K562 (cell line): ENCODE measurements at regions not wholly inside any gene's neighbourhood (a gene's known extent, or its start where the extent isn't known, plus 50 kb on each side); places are given as distances from the start of the nearest gene placed in this dataset.

Experiments used
- ATAC-seq: fragments of 200-7000 bp; cut with Tn5 transposase; 3 replicates; pipeline ENCODE4 v1.9.1; 2020; ENCODE audit warnings: moderate library complexity
- BruUV-seq: library from RNA; stranded (reverse); fragments of 400-500 nt; replicated peaks from 2 replicates; lab custom pipeline; 2021; lab: Mats Ljungman, UMichigan
- CTCF ChIA-PET: fragments of 300-600 bp; formaldehyde crosslinking; extraction: SDS; loops from one replicate; lab custom pipeline; 2021; ENCODE audit warnings: low intra/inter-chr PET ratio; lab: Yijun Ruan, JAX
- POLR2A ChIA-PET: fragments of 300-600, 350-650 bp; sonication (Branson Sonifier 250); formaldehyde crosslinking; extraction: SDS; loops from one replicate; lab custom pipeline; 2021; ENCODE audit warnings: antibody characterized with exemption, inconsistent platforms; lab: Yijun Ruan, JAX
- DNase-seq, 4 experiments: peaks; one replicate each; pipeline versions ENCODE4 v3.0.0 to v3.0.0-alpha.2; 2011 to 2018; ENCODE audit warnings: low spot score in 3 of 4, mixed read lengths in 3 of 4; ENCODE audit errors: extremely low read depth in 1 of 4
- FAIRE-seq: peaks from 2 replicates; lab custom pipeline; 2011; peaks lifted over from hg19 to GRCh38; lab: Jason Lieb, UNC
- H2AFZ ChIP-seq: 2 replicates; pipeline ENCODE4 v1.6.0; 2011; ENCODE audit warnings: low read depth, low read length, control low read depth, inconsistent platforms
- H3K27ac ChIP-seq: fragments of 200-600 bp; 3 replicates; pipeline ENCODE4 v1.8.0; 2011; ENCODE audit warnings: low read depth, mild to moderate bottlenecking, control low read depth, inconsistent platforms, low read length, moderate library complexity, mixed read lengths; ENCODE audit errors: extremely low read depth
- H3K27me3 ChIP-seq, 2 experiments: fragments of 300-600 bp in 1 of 2; 2 replicates in 1 of 2; 3 replicates in 1 of 2; pipeline versions ENCODE4 v1.6.0 to v1.8.0; 2011; ENCODE audit warnings: inconsistent platforms in 2 of 2, low read length in 2 of 2, mild to moderate bottlenecking in 1 of 2, mixed read lengths in 1 of 2, moderate library complexity in 1 of 2; ENCODE audit not compliant: control insufficient read depth in 2 of 2, insufficient read depth in 2 of 2
- H3K36me3 ChIP-seq: fragments of 300-600 bp; 3 replicates; pipeline ENCODE4 v1.8.0; 2011; ENCODE audit warnings: mild to moderate bottlenecking, low read length, inconsistent platforms; ENCODE audit not compliant: control insufficient read depth, insufficient read depth
- H3K4me1 ChIP-seq, 2 experiments: fragments of 200-600 bp in 1 of 2; replicated peaks in 1 of 2; 2 replicates in 1 of 2; 3 replicates in 1 of 2; pipeline versions ENCODE4 v1.5.1 to v1.8.0; 2011; ENCODE audit warnings: inconsistent platforms in 2 of 2, low read length in 2 of 2, mild to moderate bottlenecking in 1 of 2, mixed read lengths in 1 of 2, moderate library complexity in 1 of 2; ENCODE audit not compliant: control insufficient read depth in 2 of 2, insufficient read depth in 2 of 2
- H3K4me2 ChIP-seq: 2 replicates; pipeline ENCODE4 v1.6.1; 2011; ENCODE audit warnings: low read length, control low read depth, inconsistent platforms, mixed read lengths; ENCODE audit not compliant: insufficient read depth
- H3K4me3 ChIP-seq: fragments of 200-600 bp; sonication (generic), shearing (Covaris generic); 2 replicates; pipeline ENCODE4 v1.5.1; 2016; ENCODE audit warnings: control low read depth, inconsistent platforms
- H3K79me2 ChIP-seq: fragments of 200-600 bp; 3 replicates; pipeline ENCODE4 v1.8.0; 2011; ENCODE audit warnings: low read length, inconsistent platforms; ENCODE audit not compliant: control insufficient read depth, insufficient read depth
- H3K9ac ChIP-seq, 2 experiments: 2 replicates each; pipeline versions ENCODE4 v1.6.0 to v1.6.1; 2011; ENCODE audit warnings: low read depth in 2 of 2, low read length in 2 of 2, control low read depth in 1 of 2, inconsistent platforms in 1 of 2, mild to moderate bottlenecking in 1 of 2, mixed read lengths in 1 of 2; ENCODE audit not compliant: insufficient read depth in 1 of 2
- H3K9me1 ChIP-seq: one replicate; pipeline ENCODE4 v1.6.0; 2011; ENCODE audit warnings: inconsistent platforms, mild to moderate bottlenecking, low read length, moderate library complexity; ENCODE audit not compliant: control insufficient read depth, insufficient read depth
- H3K9me3 ChIP-seq: replicated peaks from 2 replicates; pipeline ENCODE4 v1.5.1; 2011; ENCODE audit warnings: low read depth, low read length, inconsistent platforms; ENCODE audit not compliant: control insufficient read depth, insufficient read depth
- H4K20me1 ChIP-seq: replicated peaks from 2 replicates; pipeline ENCODE4 v1.6.1; 2011; ENCODE audit warnings: low read length, inconsistent platforms, mixed read lengths; ENCODE audit not compliant: control insufficient read depth, insufficient read depth
- AFF1 ChIP-seq, 2 experiments: fragments of 450-650 bp; IDR thresholded peaks; 2 replicates each; pipeline ENCODE4 v1.6.1; 2018; ENCODE audit warnings: mild to moderate bottlenecking in 2 of 2, low read depth in 1 of 2; ENCODE audit not compliant: partially characterized antibody in 2 of 2
- ASH1L ChIP-seq: fragments of 450-650 bp; IDR thresholded peaks from 2 replicates; pipeline ENCODE4 v1.6.1; 2018; ENCODE audit warnings: borderline replicate concordance, mild to moderate bottlenecking, low read depth; ENCODE audit not compliant: partially characterized antibody
- BCL6 ChIP-seq: fragments of 250-450 bp; sonication (Bioruptor Pico); IDR thresholded peaks from 2 replicates; pipeline ENCODE4 v1.4.0; 2020
- BRD4 ChIP-seq: fragments of 200-600 bp; sonication (generic); IDR thresholded peaks from 2 replicates; pipeline ENCODE4 v1.6.1; 2017; ENCODE audit warnings: inconsistent platforms
- C11orf30 ChIP-seq: fragments of 450-650 bp; IDR thresholded peaks from 2 replicates; pipeline ENCODE4 v1.6.1; 2016; ENCODE audit warnings: low read depth, mild to moderate bottlenecking
- FOXJ2 ChIP-seq: fragments of 200-800 bp; sonication (Bioruptor generic); IDR thresholded peaks from 2 replicates; pipeline ENCODE4 v1.6.1; 2016; ENCODE audit warnings: missing genetic modification characterization, missing compliant biosample characterization
- HDAC1 ChIP-seq, 2 experiments: fragments of 450-650 bp; IDR thresholded peaks; 2 replicates each; pipeline ENCODE4 v1.6.1; 2016 to 2017; ENCODE audit warnings: inconsistent platforms in 1 of 2, mild to moderate bottlenecking in 1 of 2, moderate library complexity in 1 of 2
- NFE2 ChIP-seq: IDR thresholded peaks from 2 replicates; pipeline ENCODE4 v1.6.1; 2014; ENCODE audit warnings: antibody characterized with exemption, low read depth
- POLR2AphosphoS5 ChIP-seq: IDR thresholded peaks from 2 replicates; pipeline ENCODE4 v1.6.1; 2011; ENCODE audit warnings: mild to moderate bottlenecking, low read depth, low read length, moderate library complexity; ENCODE audit not compliant: control insufficient read depth, insufficient read depth
- POLR3G ChIP-seq: IDR thresholded peaks from 2 replicates; pipeline ENCODE4 v1.6.1; 2011; ENCODE audit not compliant: insufficient read length, insufficient replicate concordance; ENCODE audit errors: extremely low read depth
- SIRT6 ChIP-seq: IDR thresholded peaks from one replicate; pipeline ENCODE4 v1.6.1; 2012; ENCODE audit warnings: low read depth, mild to moderate bottlenecking, control low read depth, inconsistent platforms, low read length, moderate library complexity
- TAL1 ChIP-seq: fragments of 450-650 bp; IDR thresholded peaks from 2 replicates; pipeline ENCODE4 v1.6.1; 2016; ENCODE audit warnings: mild to moderate bottlenecking
- TBL1XR1 ChIP-seq, 2 experiments: IDR thresholded peaks; 2 replicates each; pipeline ENCODE4 v1.6.1; 2012; ENCODE audit warnings: improper control_type of control experiment in 2 of 2, low read length in 2 of 2, mild to moderate bottlenecking in 1 of 2
- ZBTB8A ChIP-seq: fragments of 450-650 bp; IDR thresholded peaks from 2 replicates; pipeline ENCODE4 v1.6.1; 2018; ENCODE audit warnings: mild to moderate bottlenecking, moderate library complexity; ENCODE audit not compliant: partially characterized antibody
- ZNF282 ChIP-seq: sonication (generic); formaldehyde crosslinking; IDR thresholded peaks from 2 replicates; pipeline ENCODE4 v1.8.1; 2023; ENCODE audit warnings: missing genetic modification reagents
- ZNF444 ChIP-seq: fragments of 250-450 bp; sonication (Bioruptor Pico); IDR thresholded peaks from 2 replicates; pipeline ENCODE4 v1.4.0; 2020; ENCODE audit warnings: mild to moderate bottlenecking, moderate library complexity
- ZNF79 ChIP-seq: fragments of 250-450 bp; sonication (Bioruptor Pico); IDR thresholded peaks from 2 replicates; pipeline ENCODE4 v1.4.0; 2020; ENCODE audit warnings: low read depth, mild to moderate bottlenecking, moderate library complexity
- WGBS: fragments of 100-300 bp; shearing (Covaris generic); methylation state at CpG from one replicate; pipeline ENCODE4 v1.1.6; 2016; ENCODE audit warnings: low coverage, mixed read lengths; ENCODE audit not compliant: insufficient coverage; ENCODE audit errors: missing lambda C conversion rate; 5-methylcytosine and 5-hydroxymethylcytosine counted together
- in situ Hi-C: fragments of 300-500 bp; cut with MboI; formaldehyde crosslinking; loops from 4 replicates; pipeline ENCODE4 v1.15.0; 2018; ENCODE audit warnings: inconsistent platforms, mixed read lengths
- intact Hi-C: fragments of 100-400 bp; cut with micrococcal nuclease; formaldehyde crosslinking; loops from 2 replicates; pipeline ENCODE4 v1.14.2; 2022
- TF ChIP-seq, protein P1 (sequence below), 2 experiments: IDR thresholded peaks; 2 replicates each; pipeline ENCODE4 v1.6.1; 2011; ENCODE audit warnings: borderline replicate concordance in 1 of 2, control low read depth in 1 of 2, low read depth in 1 of 2, low read length in 1 of 2, mild to moderate bottlenecking in 1 of 2, mixed read lengths in 1 of 2, moderate library complexity in 1 of 2; ENCODE audit not compliant: insufficient read depth in 1 of 2, insufficient read length in 1 of 2, poor library complexity in 1 of 2, severe bottlenecking in 1 of 2; ENCODE audit errors: extremely low read depth in 1 of 2
- TF ChIP-seq, protein P2 (sequence below): IDR thresholded peaks from 3 replicates; pipeline ENCODE4 v1.6.1; 2011; ENCODE audit warnings: borderline replicate concordance, mild to moderate bottlenecking; ENCODE audit not compliant: insufficient read length, insufficient read depth

GRCh38 chr2:59654710-59655109, 898.7 kb downstream of the BCL11A start:
- no peaks in the 10 kb centered on the region for H3K9me3 ChIP-seq
- DNase-seq = no peak
- WGBS = 0% methylated on average over 2 of the region's 4 CpGs
- intact Hi-C loops = no loop called here
- H3K36me3 ChIP-seq = no peaks in the 10 kb centered on the region
- no peak overlapping the region for H3K9ac ChIP-seq
- no peaks in the 10 kb centered on the region for H3K79me2 ChIP-seq
- no peak for FAIRE-seq
- H3K4me1 ChIP-seq = no peaks in the 10 kb centered on the region
- CTCF ChIA-PET = no interaction called here
- H3K27me3 ChIP-seq = no peaks in the 10 kb centered on the region
- no peak overlapping the region for H3K4me3 ChIP-seq
- no peak for ATAC-seq
- in situ Hi-C loops = no loop called here
- BruUV-seq = no TSS peak
- no peak overlapping the region for H3K27ac ChIP-seq
- no peak overlapping the region for H3K4me2 ChIP-seq
- POLR2A ChIA-PET = no interaction called here
- H4K20me1 ChIP-seq = no peaks in the 10 kb centered on the region
- no peaks in the 10 kb centered on the region for H3K9me1 ChIP-seq
- H2AFZ ChIP-seq = no peak overlapping the region
- TF ChIP-seq TBL1XR1 (IDR thresholded peaks at IDR 0.05; ENCODE audit: low read length in 2 of 2) = no peak
- TF ChIP-seq, protein P1, sequence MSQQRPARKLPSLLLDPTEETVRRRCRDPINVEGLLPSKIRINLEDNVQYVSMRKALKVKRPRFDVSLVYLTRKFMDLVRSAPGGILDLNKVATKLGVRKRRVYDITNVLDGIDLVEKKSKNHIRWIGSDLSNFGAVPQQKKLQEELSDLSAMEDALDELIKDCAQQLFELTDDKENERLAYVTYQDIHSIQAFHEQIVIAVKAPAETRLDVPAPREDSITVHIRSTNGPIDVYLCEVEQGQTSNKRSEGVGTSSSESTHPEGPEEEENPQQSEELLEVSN (IDR thresholded peaks at IDR 0.05; ENCODE audit: borderline replicate concordance in 1 of 2, extremely low read depth in 1 of 2, insufficient read depth in 1 of 2, insufficient read length in 1 of 2, low read depth in 1 of 2, low read length in 1 of 2, poor library complexity in 1 of 2, severe bottlenecking in 1 of 2) = no peak
- no peak for TF ChIP-seq FOXJ2
- TF ChIP-seq NFE2 = no peak
- TF ChIP-seq SIRT6 = no peak
- TF ChIP-seq C11orf30 = no peak
- TF ChIP-seq TAL1 = no peak
- no peak for TF ChIP-seq ZNF444 (CRISPR knock-in tag)
- TF ChIP-seq ASH1L = no peak
- TF ChIP-seq BCL6 (CRISPR knock-in tag) = no peak
- no peak for TF ChIP-seq AFF1 (IDR thresholded peaks at IDR 0.05; ENCODE audit: low read depth in 1 of 2, partially characterized antibody in 2 of 2)
- TF ChIP-seq, protein P2, sequence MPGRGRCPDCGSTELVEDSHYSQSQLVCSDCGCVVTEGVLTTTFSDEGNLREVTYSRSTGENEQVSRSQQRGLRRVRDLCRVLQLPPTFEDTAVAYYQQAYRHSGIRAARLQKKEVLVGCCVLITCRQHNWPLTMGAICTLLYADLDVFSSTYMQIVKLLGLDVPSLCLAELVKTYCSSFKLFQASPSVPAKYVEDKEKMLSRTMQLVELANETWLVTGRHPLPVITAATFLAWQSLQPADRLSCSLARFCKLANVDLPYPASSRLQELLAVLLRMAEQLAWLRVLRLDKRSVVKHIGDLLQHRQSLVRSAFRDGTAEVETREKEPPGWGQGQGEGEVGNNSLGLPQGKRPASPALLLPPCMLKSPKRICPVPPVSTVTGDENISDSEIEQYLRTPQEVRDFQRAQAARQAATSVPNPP = no peak
- TF ChIP-seq ZNF282 (CRISPR knock-in tag) = no peak
- TF ChIP-seq POLR2AphosphoS5 = no peak
- TF ChIP-seq HDAC1 (IDR thresholded peaks at IDR 0.05) = no peak
- no peak for TF ChIP-seq ZBTB8A
- TF ChIP-seq POLR3G = no peak
- no peak for TF ChIP-seq BRD4
- TF ChIP-seq ZNF79 = no peak
